GM12892 (cell line): ENCODE measurements at regions not wholly inside any gene's neighbourhood (a gene's known extent, or its start where the extent isn't known, plus 50 kb on each side); places are given as distances from the start of the nearest gene placed in this dataset.

Experiments
- DNase-seq: peaks from one replicate; pipeline ENCODE4 v3.0.0; 2011; ENCODE audit not compliant: insufficient read length
- FAIRE-seq: peaks from 2 replicates; lab custom pipeline; 2011; peaks lifted over from hg19 to GRCh38; lab: Jason Lieb, UNC
- POLR2A ChIP-seq: IDR thresholded peaks from 2 replicates; pipeline ENCODE4 v1.6.1; 2011; ENCODE audit warnings: low read depth, low read length, control low read depth
- POLR2AphosphoS5 ChIP-seq: IDR thresholded peaks from 2 replicates; pipeline ENCODE4 v1.6.1; 2011; ENCODE audit warnings: low read depth, low read length, control low read depth
- TAF1 ChIP-seq: IDR thresholded peaks from 2 replicates; pipeline ENCODE4 v1.6.1; 2011; ENCODE audit warnings: low read depth, mild to moderate bottlenecking, control low read depth, low read length, borderline replicate concordance

- no peak for DNase-seq
- FAIRE-seq: no peak
- TF ChIP-seq TAF1 (no peak), POLR2A (no peak), POLR2AphosphoS5 (no peak)
Observed at GRCh38 chr5:82419559-82420332, 141.6 kb upstream of the RPS23 start.

GRCh38 chr5:82418608-82418950 lies 140.4 kb upstream of the RPS23 start:
- FAIRE-seq: no peak
- TF ChIP-seq POLR2A: no peak
- TF ChIP-seq TAF1: no peak
- TF ChIP-seq POLR2AphosphoS5: no peak

DNA sequence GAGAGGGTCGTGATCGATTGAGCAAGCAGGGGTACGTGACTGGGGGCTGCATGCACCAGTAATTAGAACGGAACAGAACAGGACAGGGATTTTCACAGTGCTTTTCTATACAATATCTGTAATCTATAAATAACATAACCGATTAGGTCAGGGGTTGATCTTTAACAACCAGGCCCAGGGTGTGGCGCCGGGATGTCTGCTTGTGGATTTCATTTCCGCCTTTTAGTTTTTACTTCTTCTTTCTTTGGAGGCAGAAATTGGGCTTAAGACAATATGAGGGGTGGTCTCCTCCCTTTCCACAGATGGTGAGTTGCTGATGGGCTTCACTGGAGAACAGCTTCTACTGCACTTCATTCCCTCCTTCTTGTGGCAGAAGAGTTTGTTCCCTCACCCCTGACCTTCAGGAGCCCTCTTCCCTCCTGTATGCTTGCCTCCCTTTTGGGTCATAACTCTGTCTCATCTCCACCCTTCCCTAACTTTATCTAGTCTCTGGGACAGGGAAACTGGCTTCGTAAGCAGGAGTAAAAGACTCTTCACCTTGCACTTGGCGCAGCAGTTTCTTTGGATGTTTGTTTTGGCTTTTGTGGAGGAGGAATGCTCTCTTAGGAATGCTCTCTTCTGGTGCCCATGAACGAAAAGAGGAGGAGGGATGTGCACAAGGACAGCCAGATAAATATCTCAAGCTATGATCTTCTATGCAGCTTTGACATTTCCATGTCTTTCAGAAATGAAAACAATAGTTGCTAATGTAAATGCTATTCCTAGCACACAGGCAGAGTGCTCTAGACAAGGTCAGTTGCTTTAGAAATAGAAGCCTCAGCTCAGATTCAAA lies 139.8 kb upstream of the RPS23 start:
- no peak for FAIRE-seq

More at GRCh38 chr5:82418608-82418950, 140.4 kb upstream of the RPS23 start:
- no peak for DNase-seq

DNA sequence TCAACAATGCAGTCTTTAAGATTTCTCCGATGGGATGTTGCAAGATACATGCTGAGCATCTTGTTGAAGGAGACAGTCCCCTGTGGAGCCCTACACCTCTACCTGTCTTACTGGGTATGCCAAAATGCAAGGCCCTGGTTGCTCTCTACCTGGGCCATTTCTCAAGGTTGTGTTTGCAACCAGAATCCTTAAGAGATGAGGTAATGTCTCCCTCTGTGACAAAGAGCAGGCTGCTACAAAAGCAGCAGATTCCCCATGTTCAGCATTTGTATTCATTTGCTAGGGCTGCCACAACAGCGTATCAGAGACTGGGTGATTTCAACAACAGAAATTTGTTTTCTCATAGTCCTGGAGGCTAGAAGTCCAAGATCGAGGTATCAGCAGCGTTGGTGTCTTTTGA lies 138.4 kb upstream of the RPS23 start:
- DNase-seq: no peak
- FAIRE-seq: no peak
- no peak for TF ChIP-seq POLR2AphosphoS5
- no peak for TF ChIP-seq POLR2A
- TF ChIP-seq TAF1: no peak

More for the DNA sequence above, 139.8 kb upstream of the RPS23 start:
- DNase-seq: no peak
- TF ChIP-seq POLR2A (no peak), TAF1 (no peak), POLR2AphosphoS5 (no peak)

DNA sequence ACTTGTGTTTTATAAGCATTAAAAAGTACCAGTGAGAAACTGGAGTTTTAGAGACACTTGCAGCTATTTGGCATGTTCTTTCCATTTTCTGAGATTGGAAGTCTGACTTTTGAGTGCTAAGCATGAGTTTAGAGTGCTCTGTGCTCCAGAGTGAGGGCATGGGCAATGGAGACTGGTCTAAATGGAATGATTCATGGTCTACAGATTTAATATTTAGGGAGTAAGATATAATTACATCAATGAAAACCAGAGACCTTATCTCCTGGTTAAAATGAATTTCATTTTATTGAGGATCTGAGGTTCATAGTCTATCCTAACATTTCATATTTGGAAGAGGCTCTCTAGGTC lies 135.9 kb upstream of the RPS23 start:
- DNase-seq (no peak), FAIRE-seq (no peak)
- no peak for TF ChIP-seq TAF1
- no peak for TF ChIP-seq POLR2AphosphoS5
- no peak for TF ChIP-seq POLR2A

GRCh38 chr5:82413302-82414040 lies 135.3 kb upstream of the RPS23 start:
- no peak for FAIRE-seq
- no peak for DNase-seq

GRCh38 chr5:82408033-82408432 lies 129.9 kb upstream of the RPS23 start:
- no peak for TF ChIP-seq POLR2A
- DNase-seq: no peak
- FAIRE-seq: no peak

More at GRCh38 chr5:82413302-82414040, 135.3 kb upstream of the RPS23 start:
- no peak for TF ChIP-seq POLR2AphosphoS5
- TF ChIP-seq TAF1: no peak
- TF ChIP-seq POLR2A: no peak

DNA sequence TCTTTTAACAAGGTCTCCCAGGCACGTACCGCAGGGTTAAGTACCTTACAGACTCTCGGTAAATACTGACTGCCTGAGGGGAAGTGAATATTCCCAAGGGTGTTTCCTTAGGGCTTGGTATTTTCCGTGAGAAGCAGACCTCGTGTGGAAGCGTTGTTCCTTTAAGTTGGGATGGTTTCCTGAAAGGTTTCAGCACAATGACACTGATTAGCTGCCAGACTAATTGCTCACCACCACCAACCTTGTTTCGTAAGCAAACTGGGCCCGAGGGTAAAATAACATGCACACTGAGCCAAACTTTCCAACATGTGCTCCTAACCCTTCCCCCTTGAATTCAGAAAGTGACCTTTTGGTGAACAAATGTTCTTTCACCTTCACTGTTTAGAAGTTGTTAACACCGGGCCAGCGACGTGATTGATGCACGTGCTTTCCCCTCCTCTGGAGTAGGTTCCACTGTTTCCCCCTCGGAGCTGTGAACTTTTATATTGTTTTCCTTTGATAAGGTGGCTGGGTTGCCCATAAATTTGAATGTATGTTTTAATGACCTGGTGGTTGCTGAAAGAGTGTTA lies 128.1 kb upstream of the RPS23 start:
- no peak for DNase-seq
- FAIRE-seq: no peak
- TF ChIP-seq TAF1: no peak
- no peak for TF ChIP-seq POLR2AphosphoS5
- no peak for TF ChIP-seq POLR2A

GRCh38 chr5:82405618-82406204 lies 127.6 kb upstream of the RPS23 start:
- FAIRE-seq (no peak), DNase-seq (no peak)
- TF ChIP-seq POLR2A (no peak), TAF1 (no peak), POLR2AphosphoS5 (no peak)

GRCh38 chr5:82405161-82405560 lies 127.0 kb upstream of the RPS23 start:
- FAIRE-seq (no peak), DNase-seq (no peak)
- no peak for TF ChIP-seq POLR2AphosphoS5
- TF ChIP-seq POLR2A: no peak
- no peak for TF ChIP-seq TAF1

DNA sequence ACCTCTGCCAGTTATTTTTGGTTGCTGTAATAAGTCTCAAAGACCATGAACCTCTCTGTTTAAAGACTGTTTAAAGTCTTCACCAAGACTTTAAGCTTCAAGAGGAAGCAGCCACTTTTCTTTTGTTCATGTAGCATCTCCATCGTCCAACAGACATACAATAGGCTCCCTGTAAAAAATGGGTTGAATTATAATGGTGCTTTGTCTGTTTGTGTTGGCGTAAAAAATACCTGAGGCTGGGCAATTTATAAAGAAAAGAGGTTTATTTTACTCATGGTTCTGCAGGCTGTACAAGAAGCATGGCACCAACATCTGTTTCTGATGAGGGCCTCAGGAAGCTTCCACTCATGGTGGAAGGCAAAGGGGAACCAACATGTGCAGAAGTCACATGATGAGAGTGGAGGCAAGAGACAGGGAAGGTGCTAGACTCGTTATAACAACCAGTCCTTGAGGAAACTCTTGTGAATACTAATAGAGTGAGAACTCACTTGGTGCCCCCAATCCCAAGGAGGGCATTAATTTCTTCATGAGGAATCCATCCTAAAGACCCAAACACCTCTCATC lies 126.3 kb upstream of the RPS23 start:
- no peak for FAIRE-seq
- no peak for TF ChIP-seq TAF1
- TF ChIP-seq POLR2AphosphoS5: no peak
- no peak for TF ChIP-seq POLR2A
- no peak for DNase-seq
